Vagina (tissue), 2 donors: ENCODE measurements at regions not wholly inside any gene's neighbourhood (a gene's known extent, or its start where the extent isn't known, plus 50 kb on each side); places are given as distances from the start of the nearest gene placed in this dataset.

Experiments
- DNase-seq, 2 donors: peaks; one replicate each; pipeline ENCODE4 v3.0.0-alpha.2; 2017; ENCODE audit errors: extremely low spot score in 2 of 2
- H3K27ac ChIP-seq: fragments of 200-600 bp; sonication (generic); one replicate; pipeline ENCODE4 v1.5.1; 2019
- H3K27me3 ChIP-seq: fragments of 200-600 bp; sonication (generic); one replicate; pipeline ENCODE4 v1.5.1; 2019
- H3K36me3 ChIP-seq, 2 donors: fragments of 200-600 bp; sonication (generic); one replicate each; pipeline ENCODE4 v1.5.1; 2017 to 2019
- H3K4me1 ChIP-seq: fragments of 200-600 bp; sonication (generic); one replicate; pipeline ENCODE4 v1.5.1; 2019
- H3K4me3 ChIP-seq, 2 donors: fragments of 200-600 bp; sonication (generic); 1 replicate in 1 of 2; 2 replicates in 1 of 2; pipeline ENCODE4 v1.5.1; 2016 to 2019
- H3K9me3 ChIP-seq: fragments of 200-600 bp; sonication (generic); one replicate; pipeline ENCODE4 v1.5.1; 2019
- CTCF ChIP-seq, 3 experiments: fragments of 450-650 bp in 2 of 3; fragments of 200-600 bp in 1 of 3; sonication (generic) in 1 of 3; IDR thresholded peaks; one replicate each; pipeline ENCODE4 v1.5.1; 2017 to 2019; ENCODE audit warnings: antibody characterized with exemption in 3 of 3, mild to moderate bottlenecking in 2 of 3, moderate library complexity in 2 of 3
- POLR2A ChIP-seq, 2 donors: fragments of 450-650 bp; IDR thresholded peaks; one replicate each; pipeline ENCODE4 v1.6.1; 2017; ENCODE audit warnings: antibody characterized with exemption in 2 of 2, mild to moderate bottlenecking in 2 of 2, moderate library complexity in 2 of 2
- POLR2AphosphoS5 ChIP-seq, 2 donors: sonication (generic); formaldehyde crosslinking; IDR thresholded peaks; one replicate each; pipeline ENCODE4 v1.9.0; 2017; ENCODE audit warnings: antibody characterized with exemption in 2 of 2, mild to moderate bottlenecking in 2 of 2, low read depth in 1 of 2; ENCODE audit not compliant: insufficient read depth in 1 of 2
- intact Hi-C: fragments of 100-400 bp; cut with DNase I; formaldehyde crosslinking; loops from one replicate; pipeline ENCODE4 v1.15.1; 2023

- Histone ChIP-seq H3K9me3 (no peaks in the 10 kb centered on the region), H3K4me1 (peaks cover 9% of the 10 kb centered on the region), H3K27me3 (no peaks in the 10 kb centered on the region), H3K36me3 (no peaks in the 10 kb centered on the region), H3K4me3 (no peak overlapping the region), H3K27ac (no peak overlapping the region)
- peak; percentile 58 to 85 for DNase-seq
- intact Hi-C loops: loop anchor here (10.0 kb wide), 1 partner anchor 666 kb away; no protein-coding TSS in a partner anchor
- TF ChIP-seq POLR2A (IDR thresholded peaks at IDR 0.05) (no peak), CTCF (IDR thresholded peaks at IDR 0.05) (no peak), POLR2AphosphoS5 (IDR thresholded peaks at IDR 0.05; ENCODE audit: insufficient read depth in 1 of 2, low read depth in 1 of 2) (no peak)
Observed at GRCh38 chr2:8009010-8009597, 672.8 kb upstream of the ID2 start.

GRCh38 chr2:8015848-8016600, 665.8 kb upstream of the ID2 start:
- H3K4me1 ChIP-seq: no peaks in the 10 kb centered on the region
- intact Hi-C loops: no loop called here

GRCh38 chr2:8016688-8017087, 665.2 kb upstream of the ID2 start:
- intact Hi-C loops: no loop called here
- Histone ChIP-seq H3K9me3 (no peaks in the 10 kb centered on the region), H3K36me3 (no peaks in the 10 kb centered on the region), H3K27ac (no peak overlapping the region), H3K4me3 (no peak overlapping the region), H3K27me3 (no peaks in the 10 kb centered on the region), H3K4me1 (no peaks in the 10 kb centered on the region)
- TF ChIP-seq POLR2A (IDR thresholded peaks at IDR 0.05) (no peak), POLR2AphosphoS5 (IDR thresholded peaks at IDR 0.05; ENCODE audit: insufficient read depth in 1 of 2, low read depth in 1 of 2) (no peak), CTCF (IDR thresholded peaks at IDR 0.05) (no peak)
- DNase-seq: peak in 1 of 2 donors; percentile 44

More at GRCh38 chr2:8015848-8016600, 665.8 kb upstream of the ID2 start:
- Histone ChIP-seq H3K9me3 (no peaks in the 10 kb centered on the region), H3K27me3 (no peaks in the 10 kb centered on the region), H3K4me3 (no peak overlapping the region), H3K27ac (no peak overlapping the region), H3K36me3 (no peaks in the 10 kb centered on the region)
- peak in 1 of 2 donors; percentile 0 for DNase-seq
- TF ChIP-seq POLR2A (IDR thresholded peaks at IDR 0.05) (no peak), POLR2AphosphoS5 (IDR thresholded peaks at IDR 0.05; ENCODE audit: insufficient read depth in 1 of 2, low read depth in 1 of 2) (no peak), CTCF (IDR thresholded peaks at IDR 0.05) (no peak)

GRCh38 chr2:8018956-8019355, 662.9 kb upstream of the ID2 start:
- intact Hi-C loops: no loop called here
- H3K4me1 ChIP-seq: no peaks in the 10 kb centered on the region

More at GRCh38 chr2:8018956-8019355, 662.9 kb upstream of the ID2 start:
- Histone ChIP-seq H3K4me3 (no peak overlapping the region), H3K27me3 (no peaks in the 10 kb centered on the region), H3K36me3 (no peaks in the 10 kb centered on the region), H3K9me3 (no peaks in the 10 kb centered on the region), H3K27ac (no peak overlapping the region)
- peak; percentile 31 to 47 for DNase-seq
- no peak for TF ChIP-seq CTCF (IDR thresholded peaks at IDR 0.05)
- TF ChIP-seq POLR2A (IDR thresholded peaks at IDR 0.05): no peak
- no peak for TF ChIP-seq POLR2AphosphoS5 (IDR thresholded peaks at IDR 0.05; ENCODE audit: insufficient read depth in 1 of 2, low read depth in 1 of 2)
